ENCODE measurements at regions not wholly inside any gene's neighbourhood (a gene's known extent, or its start where the extent isn't known, plus 50 kb on each side); places are given as distances from the start of the nearest gene placed in this dataset.

GRCh38 chr10:31580646-31581045, 261.6 kb downstream of the ZEB1 start:
- no peak overlapping the region for H3K27ac Mint-ChIP-seq
- no peaks in the 10 kb centered on the region for H3K27me3 Mint-ChIP-seq

More at GRCh38 chr10:31580646-31581045, 261.6 kb downstream of the ZEB1 start:
- H3K36me3 Mint-ChIP-seq, result no peaks in the 10 kb centered on the region
- DNase-seq (no peak), ATAC-seq (no peak)
- H3K4me3 Mint-ChIP-seq, result no peak overlapping the region
- no peaks in the 10 kb centered on the region for H3K9me3 Mint-ChIP-seq (ENCODE audit: low read depth)
- H3K4me1 Mint-ChIP-seq, result peaks cover 7% of the 10 kb centered on the region
- CTCF ChIA-PET, result no interaction called here

Measured in activated CD8-positive, alpha-beta memory T cell treated with anti-CD3 and anti-CD28 coated beads, Interleukin-2, amount 10 ng/mL, durations not matched to agents 7 days and 5 days (primary cell).